Uterus (tissue), 2 donors: ENCODE measurements at regions not wholly inside any gene's neighbourhood (a gene's known extent, or its start where the extent isn't known, plus 50 kb on each side); places are given as distances from the start of the nearest gene placed in this dataset.

Experiments
- CTCF ChIP-seq, 4 experiments: fragments of 200-600 bp in 2 of 4; fragments of 450-650 bp in 2 of 4; sonication (generic) in 2 of 4; IDR thresholded peaks; one replicate each; pipeline ENCODE4 v1.5.1; 2016 to 2019; ENCODE audit warnings: antibody characterized with exemption in 4 of 4, mild to moderate bottlenecking in 2 of 4, moderate library complexity in 1 of 4
- POLR2A ChIP-seq, 2 donors: fragments of 450-650 bp; IDR thresholded peaks; one replicate each; pipeline ENCODE4 v1.6.1; 2016; ENCODE audit warnings: antibody characterized with exemption in 2 of 2, mild to moderate bottlenecking in 1 of 2, moderate library complexity in 1 of 2

- TF ChIP-seq CTCF (IDR thresholded peaks at IDR 0.05): no peak
- TF ChIP-seq POLR2A (IDR thresholded peaks at IDR 0.05): no peak
These were observed 316.9 kb downstream of the TXNL1 start for GRCh38 chr18:56321470-56321869.
